ENCODE measurements at regions not wholly inside any gene's neighbourhood (a gene's known extent, or its start where the extent isn't known, plus 50 kb on each side); places are given as distances from the start of the nearest gene placed in this dataset.
A peak's percentile ranks its signal among the peaks of the same experiment; 100 is the strongest.
"Not testable (repeated sequence)": the region's sequence is repeated elsewhere in the genome, so short reads cannot be mapped to it uniquely, and the experiment has no call there.

DNA sequence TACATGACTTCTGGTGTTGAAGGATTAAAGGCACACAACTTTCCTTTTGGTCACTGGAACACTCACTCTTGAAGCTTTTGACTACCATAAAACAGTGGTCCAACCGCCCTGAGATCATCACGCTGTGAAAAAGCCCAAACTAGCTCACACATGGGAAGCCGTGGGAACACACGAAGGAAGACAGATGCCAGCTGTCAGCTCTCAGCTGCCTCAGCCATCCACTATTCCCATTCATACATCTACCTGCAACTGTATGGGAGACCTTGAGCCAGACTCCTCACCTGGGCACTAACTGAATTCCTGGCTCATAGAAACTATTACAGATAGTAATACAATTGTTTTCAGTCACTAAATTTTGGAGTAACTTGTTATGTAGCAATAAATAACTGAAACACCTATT is 246.1 kb downstream of the MSX2 start:
- no peak for DNase-seq

DNA sequence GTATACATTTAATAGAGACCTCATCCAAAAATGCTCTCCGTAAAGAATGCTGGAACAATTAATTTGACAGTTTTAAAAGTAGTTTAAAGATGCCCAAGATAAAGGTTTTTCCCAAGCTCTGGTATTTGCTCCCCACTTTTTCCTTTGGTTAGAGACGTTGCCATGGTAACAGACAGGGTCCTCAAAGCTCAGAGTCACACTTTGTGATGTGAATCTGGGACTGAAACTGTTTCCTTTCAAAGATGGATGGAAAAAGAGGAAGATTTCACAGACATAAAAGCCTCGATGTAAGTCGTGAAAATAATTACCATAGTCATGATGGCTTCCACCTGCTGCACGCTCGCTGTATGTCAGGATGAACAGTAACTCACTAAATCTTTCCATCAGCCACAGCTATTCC is 229.5 kb downstream of the MSX2 start:
- DNase-seq = no peak

DNA sequence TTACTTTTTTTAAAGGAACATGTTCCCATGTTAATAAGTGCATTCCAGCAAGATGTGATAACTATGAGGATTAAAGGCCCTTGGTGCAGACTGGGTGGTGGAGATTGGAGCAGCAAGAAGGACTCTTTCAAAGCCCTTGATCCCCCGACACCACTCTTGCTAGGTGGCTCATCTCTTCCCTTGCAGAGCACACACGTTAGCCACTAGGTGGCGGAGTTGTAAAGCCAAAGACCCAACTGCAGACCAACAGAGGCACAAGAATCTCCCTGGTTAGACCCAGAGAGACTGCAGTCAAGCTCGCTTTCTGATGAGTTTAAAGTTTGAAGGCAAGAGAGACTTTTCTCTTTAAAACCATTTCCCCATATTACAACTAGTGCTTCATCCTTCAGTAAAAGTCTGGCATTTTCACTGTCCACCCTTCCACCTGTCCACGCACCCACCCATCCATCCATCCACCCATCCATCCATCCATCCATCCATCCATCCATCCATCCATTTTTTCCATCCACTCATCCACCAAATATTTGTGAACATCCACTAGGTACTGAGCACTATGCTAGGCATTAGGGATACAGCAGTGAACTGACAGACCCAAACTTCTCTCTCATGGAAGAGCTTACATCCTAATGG is 226.9 kb downstream of the MSX2 start:
- peak; percentile 57 for DNase-seq

DNA sequence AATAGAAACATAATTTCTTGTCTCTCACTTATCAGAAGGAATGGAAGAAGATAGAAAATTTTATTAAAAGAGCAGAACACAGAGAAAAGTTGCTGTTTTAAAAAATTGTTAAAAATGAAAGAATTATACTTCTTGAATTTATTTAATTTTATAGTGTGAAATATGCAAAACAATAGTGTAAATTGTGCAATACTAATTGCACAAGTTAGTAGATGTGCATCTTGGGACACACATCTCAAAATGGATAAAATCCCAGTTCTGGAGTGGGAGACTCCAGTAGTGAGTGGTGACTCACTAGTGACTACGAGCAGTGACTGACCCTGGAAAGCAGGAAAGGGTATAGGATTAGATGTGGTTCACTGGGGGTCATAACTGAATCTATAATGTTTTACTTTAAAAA is 223.2 kb downstream of the MSX2 start:
- DNase-seq = no peak

DNA sequence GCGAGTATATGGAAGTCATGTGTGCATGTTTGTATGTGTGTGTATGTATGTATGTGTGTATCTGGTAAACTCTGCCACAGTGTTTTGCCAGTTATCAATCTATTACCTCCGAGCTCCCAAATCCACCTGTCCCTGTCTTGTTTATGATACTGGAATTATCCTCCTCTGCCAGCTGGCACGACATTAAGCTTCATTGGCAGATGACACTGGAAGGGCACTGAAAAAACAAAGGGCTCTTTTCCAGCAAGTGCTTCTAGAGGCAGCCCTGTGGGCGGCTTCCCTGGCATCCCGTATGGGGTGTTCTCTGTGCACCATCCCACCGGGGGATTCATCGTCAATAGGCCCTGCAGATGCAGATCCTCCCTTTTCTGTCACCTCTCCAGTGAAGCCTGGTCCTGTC is 221.5 kb downstream of the MSX2 start:
- DNase-seq = no peak

DNA sequence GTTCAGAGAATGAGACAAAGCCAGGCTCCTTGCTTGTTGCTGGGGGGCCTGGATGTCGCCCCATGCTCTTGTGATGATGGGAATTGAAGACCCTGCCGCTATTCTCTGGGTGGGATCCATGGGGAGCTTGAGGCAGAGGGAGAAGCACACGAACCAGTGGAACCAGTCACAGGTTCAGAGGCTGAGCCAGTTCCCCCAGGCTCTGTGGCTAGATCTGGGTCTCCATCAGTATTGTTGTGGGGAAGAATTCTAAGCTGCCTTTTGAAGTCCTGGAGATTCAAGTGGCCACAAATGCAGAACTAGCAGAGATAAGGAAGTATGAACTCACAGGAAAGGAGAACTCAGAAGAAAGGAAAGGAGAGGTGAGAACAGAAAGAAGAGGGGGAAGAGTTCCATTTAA is 219.4 kb downstream of the MSX2 start:
- no peak for DNase-seq

DNA sequence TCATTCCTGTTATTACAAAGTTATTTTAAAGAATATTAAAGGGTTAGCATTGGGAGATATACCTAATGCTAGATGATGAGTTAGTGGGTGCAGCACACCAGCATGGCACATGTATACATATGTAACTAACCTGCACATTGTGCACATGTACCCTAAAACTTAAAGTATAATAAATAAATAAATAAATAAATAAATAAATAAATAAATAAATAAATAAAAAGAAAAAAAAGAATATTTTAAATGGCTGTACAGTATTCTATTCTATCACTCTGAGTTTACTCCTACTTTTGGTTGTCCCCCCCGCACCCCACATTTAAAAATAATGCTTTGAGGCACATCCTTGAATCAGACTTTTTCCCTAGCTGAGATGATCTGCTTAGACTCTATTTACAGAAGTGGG is 218.6 kb downstream of the MSX2 start:
- not testable (repeated sequence) for DNase-seq

DNA sequence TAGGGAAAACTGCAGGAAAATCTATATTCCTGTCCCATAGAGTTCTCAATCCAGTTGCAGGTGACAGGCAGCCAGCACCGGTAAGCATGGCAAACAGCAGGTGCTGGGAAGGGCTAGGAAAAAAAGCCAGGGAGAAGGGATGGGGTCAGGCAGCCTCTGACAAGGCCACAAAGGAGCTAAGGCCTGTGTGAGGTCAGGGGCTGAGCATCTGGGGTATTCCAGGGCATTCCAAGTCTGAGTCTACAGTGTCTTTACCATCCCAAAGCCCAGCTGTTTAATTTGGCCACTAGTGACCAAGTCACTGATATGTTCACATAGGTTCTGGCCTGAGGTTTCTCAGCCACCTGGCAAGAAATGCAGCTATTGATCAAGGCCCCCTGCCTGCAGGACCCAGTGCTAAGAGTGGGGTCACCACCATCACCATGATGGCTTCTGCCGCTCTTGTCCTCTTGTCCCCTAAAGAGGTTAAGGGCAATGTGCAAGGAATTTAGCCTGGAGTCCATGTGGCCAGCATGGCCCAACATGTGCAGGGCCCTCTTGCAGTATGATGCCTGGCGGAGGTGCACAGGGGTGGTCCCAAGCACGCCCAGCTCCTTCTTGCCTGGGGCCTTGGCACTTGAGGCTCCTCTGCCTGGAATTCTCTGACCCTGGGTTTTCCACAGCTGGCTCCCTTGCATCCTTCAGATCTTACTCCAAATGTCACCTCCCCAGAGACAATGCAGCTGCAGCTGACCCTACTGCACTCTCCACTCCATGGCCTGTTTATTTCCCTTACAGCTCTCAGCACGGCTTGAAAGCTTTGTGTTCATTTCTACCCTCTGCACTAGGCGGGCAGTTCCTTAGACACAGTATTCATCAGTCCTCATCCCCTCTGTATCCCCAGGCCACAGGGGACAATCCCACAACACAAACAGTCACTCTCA is 213.1 kb downstream of the MSX2 start:
- no peak for DNase-seq

DNA sequence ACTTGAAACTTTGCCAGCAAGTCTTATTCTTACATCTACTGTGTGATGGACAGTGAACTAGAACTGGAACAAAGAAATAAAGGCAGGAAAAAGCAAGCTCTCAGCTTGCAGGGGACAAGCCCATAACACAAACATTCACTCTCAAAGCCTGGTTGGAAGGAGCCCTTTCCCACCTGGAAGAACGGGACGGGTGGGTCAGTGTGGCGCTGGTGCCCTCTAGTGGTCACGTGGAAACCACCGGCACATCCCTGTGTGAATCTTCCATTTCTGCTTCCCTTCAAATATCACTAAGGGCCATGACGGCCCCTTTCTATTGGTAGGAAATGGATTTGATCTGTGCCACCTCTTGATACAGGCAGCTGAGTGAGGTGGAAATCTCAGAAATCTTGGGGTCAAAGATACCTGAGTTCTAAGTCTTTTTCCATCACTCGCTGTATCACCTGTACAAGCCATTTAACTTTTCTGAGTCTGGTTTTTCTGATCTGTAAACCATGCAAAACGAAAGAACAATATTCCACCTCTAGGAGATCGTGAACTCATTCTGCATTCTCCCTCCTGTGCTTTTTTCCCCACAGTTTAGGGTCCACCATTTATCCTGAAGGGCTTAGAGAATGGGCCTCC is 211.6 kb downstream of the MSX2 start:
- peak; percentile 10 for DNase-seq

DNA sequence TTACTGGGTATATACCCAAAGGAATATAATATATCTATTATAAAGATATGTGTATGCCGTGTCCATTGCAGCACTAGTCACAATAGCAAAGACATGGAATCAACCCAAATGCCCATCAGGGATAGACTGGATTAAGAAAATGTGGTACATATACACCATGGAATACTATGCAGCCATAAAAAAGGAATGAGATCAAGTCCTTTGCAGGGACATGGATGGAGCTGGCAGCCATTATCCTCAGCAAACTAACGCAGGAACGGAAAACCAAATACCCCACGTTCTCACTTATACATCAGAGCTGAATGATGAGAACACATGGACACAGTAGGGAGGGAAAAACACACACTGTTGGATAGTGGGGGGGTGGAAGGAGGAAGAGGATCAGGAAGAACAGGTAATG is 206.7 kb downstream of the MSX2 start:
- DNase-seq = not testable (repeated sequence)

DNA sequence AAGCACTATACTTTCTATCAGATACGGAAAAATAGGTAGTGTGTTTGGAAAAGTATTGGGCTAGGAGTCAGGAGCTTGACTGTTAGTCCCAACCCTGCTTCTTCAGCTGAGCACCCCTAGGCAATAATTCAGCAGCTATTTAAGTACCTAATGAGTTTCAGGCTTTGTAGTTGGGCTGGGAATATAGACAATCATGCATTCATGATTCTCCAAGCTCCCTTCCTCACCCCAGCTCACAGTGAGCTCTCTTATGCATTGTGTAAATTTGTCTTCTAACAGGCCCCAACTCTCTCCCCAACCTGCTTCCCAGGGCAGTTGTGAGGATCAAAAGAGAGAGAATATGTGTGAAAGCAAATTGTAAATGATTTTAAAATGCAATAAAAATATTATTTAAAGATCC is 201.2 kb downstream of the MSX2 start:
- DNase-seq = no peak

DNA sequence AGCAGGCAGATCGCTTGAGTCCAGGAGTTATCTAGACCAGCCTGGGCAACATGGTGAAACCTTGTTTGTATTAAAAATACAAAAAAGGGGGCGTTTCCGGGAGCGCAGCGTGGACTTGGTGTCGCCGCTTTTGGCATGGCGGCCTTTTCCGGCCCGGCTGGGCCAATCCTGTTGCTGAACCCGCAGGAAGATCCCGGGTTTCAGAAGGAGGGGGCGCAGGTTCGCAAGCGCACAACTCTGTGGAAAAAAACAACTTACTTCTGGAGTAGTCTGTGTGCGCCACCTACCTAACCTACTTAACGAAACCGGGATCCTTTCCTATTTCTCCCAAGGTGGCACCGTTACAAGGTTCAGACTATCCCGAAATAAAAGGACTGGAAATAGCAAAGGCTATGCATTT is 198.6 kb downstream of the MSX2 start:
- DNase-seq = no peak

DNA sequence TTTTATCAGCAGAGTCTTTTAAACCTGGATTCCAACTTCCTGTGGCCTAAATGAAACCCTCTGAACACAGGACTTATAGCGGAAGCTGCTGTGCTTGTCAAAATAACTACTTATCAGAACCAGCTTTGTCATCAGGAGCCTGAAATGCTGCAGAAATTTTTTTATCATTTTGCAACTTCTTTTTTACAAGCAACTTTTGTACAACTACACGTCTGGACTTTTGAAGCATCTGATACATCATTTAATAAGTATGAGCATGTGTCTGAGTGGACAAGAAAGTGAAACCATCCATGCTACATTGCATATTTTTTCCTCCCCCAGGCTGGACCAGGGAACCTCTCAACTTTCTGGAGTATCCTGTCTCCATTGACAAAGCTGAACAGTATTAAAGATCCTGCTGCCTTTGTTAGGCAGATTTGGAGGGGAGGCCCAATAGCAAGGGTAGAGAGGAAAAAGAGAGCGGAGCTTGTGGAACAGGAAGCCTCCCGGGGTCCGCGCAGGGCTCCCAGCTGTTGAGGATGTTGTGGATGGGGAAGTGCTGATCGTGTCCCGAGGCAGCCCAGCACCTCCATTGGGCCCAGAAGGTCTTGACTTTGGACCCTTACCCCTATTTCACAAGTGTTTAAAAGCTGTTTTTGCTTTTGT is 196.6 kb downstream of the MSX2 start:
- no peak for DNase-seq

DNA sequence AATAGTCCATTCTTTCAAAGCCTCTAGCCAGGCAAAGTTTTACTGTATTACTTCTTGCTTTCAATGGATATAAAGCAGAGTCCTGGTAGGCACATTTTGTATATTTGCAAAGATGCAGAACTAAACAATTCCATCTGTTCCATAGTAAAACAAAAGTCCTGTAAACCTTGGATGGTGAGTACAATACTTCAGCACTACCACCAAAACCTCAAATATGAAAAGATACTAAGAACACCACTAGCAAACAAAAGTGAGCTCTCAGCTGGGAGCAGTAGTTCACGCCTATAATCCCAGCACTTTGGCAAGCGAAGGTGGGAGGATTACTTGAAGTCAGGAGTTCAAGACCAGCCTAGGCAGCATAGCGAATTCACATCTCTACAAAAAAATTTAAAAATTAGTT is 195.0 kb downstream of the MSX2 start:
- no peak for DNase-seq

DNA sequence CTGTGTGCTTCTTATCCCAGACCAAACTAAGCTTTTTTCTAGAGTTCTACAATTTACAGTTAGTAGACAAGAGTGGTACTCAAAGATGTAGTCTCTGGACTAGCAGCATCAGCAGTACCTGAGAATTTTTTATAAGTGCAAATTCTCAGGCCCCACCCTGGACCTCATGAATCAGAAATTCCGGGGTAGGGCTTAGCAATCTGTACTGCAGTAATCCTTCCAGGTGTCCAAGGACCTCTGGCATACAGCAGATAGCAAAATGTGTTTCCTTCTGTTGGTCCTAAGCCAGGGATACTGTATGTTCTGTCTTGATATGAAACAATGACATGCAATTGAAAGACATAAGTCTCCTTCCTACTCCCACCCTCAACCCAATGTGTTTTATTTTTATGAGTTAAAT is 194.3 kb downstream of the MSX2 start:
- no peak for DNase-seq

DNA sequence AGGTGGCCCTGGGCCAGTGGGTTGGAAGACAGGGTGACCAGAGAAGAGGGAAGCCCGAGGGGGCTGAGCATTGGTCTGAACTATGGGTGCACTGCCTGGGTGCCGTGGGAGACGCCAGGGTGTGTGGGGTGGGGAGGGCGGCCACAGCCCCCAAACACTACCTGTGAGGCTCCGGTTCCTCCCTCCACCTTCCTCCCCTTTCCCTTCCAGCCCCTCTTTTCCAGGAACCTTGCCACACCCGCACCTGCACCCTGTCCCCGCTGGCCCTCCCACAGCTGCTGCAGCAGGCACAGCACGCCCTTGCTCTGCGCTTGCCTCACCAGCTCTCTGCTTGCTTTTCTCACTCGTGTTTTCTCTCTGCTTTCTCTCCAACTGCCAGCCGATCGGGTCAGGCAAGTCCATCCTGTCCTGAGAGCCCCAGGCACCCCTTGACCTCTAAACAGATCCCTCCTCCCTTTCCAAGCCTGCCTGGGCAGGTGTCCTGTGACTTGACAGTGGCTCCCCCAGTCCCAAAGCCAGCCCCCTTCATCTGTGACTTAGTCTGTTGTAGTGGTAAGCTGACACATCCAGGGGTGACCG is 193.7 kb downstream of the MSX2 start:
- DNase-seq = no peak

DNA sequence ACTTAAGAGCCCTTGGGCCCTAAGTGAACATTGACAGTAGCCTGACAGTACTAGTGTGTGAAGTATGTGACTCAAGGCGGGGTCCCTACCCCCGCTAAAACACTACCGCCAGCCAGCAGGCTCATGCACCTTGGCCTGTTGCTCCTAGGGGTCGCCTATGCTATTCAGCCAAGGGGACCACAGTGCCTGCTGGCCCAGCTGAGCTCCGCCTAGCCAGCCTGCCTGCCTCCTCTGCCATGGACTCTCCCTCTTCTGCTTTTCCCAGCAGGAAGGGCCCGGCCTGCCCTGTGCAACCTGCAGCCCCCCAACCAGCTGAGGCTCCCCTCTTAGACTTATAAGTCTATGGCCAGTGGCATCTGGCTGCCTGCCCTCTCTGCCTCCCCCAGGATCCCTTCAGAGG is 193.1 kb downstream of the MSX2 start:
- not testable (repeated sequence) for DNase-seq

DNA sequence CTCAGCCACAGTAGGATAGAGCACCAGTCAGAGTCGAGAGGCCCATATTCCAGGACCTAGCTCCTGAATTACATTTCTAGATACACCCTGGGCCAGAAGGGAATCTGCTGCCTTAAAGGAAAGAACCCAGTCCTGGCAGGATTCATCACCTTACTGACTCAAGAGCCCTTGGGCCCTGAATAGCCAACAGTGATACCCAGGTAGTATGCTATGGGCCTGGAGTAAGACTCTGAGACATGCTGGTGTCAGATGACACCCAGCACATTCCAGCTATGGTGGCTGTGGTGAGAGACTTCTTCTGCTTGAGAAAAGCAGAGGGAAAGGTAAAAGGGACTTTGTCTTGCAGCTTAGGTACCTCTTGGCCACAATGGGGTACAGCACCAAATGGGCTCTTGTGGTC is 192.5 kb downstream of the MSX2 start:
- not testable (repeated sequence) for DNase-seq

DNA sequence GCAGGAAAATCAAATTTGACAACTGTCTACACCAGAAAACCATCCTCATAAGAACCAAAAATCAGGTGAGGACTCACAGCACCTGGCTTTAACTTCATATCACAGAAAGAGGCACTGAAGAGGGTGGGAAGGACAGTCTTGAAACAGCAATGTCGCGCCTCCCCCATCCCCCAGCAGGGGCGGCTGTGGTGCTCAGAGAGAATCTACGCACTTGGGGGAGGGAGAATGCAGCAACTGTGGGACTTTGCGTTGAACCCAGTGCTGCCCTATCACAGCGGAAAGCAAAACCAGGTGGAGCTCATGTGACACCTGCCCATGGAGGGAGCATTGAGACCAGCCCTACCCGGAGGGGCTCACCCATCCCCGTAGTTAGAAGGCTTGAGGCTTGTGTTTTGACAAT is 191.8 kb downstream of the MSX2 start:
- DNase-seq = no peak

DNA sequence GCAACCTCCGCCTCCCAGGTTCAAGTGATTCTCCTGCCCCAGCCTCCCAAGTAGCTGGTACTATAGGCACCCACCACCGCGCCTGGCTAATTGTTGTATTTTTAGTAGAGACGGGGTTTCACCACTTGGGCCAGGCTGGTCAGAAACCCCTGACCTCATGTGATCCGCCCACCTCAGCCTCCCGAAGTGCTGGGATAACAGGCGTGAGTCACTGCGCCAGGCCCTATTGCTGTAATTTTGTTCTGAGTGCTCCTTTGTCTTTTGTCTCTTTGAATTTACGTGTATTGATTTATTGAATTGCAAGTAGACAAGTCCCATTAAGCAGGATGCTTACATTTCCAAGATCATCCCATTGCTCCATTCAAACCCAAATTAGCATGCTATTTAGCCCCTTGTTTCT is 186.7 kb downstream of the MSX2 start:
- no peak for DNase-seq

DNA sequence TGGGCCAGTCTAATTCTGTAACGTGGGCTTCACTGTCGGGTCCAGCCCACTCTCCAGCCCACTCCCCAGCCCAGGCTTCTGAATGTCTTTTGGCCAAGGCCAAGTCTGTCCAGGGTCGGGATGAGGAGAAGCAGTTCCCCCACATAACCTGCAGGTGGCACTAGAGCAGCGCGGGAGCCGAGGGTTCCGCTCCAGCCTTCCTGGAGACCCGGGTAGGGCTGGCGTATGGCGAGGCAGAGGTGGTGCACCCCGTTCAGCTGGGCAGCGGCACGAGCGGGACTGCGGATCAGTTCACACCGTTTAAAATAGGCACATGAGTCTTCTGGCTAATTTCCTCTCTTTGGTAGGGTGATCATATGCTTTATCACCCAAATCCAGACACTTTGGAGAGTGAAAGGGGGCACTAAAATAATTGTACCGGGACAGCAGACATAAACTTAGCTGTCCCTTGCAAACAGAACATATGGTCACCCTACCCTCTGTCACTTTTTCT is 185.9 kb downstream of the MSX2 start:
- DNase-seq = peak; percentile 28

DNA sequence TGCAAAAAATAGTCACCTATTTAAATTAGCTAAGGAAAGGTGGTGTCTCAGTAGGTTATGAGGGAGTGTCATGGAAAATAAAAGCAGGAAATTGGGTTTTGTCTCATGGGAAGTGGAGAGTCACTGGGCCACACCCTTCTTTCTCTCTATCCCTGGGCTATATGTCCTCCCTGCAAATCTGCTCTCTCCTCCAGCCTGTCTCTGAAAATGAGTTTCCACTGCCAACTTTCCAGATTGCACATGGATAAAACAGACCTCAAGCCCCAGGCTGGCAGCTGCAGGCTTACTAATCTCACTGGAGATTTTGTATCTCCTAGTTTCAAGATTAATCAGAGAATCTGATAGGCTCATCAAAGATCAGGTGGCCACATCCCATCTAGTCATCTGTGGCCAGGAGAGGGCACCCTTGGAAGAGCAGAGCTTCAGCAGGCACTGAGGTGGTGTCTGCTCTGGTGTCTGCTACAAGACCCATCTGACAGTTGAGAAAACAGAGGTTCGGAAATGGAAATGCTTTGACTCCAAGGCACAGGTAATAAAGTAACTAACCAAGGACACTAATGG is 178.9 kb downstream of the MSX2 start:
- DNase-seq = no peak

DNA sequence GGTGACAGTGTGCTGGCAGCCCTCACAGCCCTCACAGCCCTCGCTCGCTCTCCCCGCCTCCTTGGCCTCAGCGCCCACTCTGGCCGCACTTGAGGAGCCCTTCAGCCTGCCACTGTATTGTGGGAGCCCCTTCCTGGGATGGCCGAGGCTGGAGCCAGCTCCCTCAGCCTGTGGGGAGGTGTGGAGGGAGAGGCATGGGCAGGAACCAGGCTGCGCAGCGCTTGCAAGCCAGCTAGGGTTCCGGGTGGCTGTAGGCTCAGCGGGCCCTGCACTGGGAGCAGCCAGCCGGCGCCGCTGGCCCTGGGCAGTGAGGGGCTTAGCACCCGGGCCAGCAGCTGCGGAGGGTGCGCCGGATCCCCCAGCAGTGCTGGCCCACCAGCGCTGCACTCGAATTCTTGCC is 177.0 kb downstream of the MSX2 start:
- no peak for DNase-seq
